ENCODE measurements at regions not wholly inside any gene's neighbourhood (a gene's known extent, or its start where the extent isn't known, plus 50 kb on each side); places are given as distances from the start of the nearest gene placed in this dataset.

- Histone ChIP-seq H3K27ac (ENCODE audit: low read depth, low read length, poor library complexity, severe bottlenecking) (no peak overlapping the region), H3K9me3 (ENCODE audit: low read depth, low read length, poor library complexity, severe bottlenecking) (no peaks in the 10 kb centered on the region), H3K27me3 (replicated peaks; ENCODE audit: insufficient read depth, low read depth, low read length, poor library complexity) (no peaks in the 10 kb centered on the region), H3K4me3 (ENCODE audit: low read depth, low read length, poor library complexity, severe bottlenecking) (no peak overlapping the region), H3K4me1 (ENCODE audit: insufficient read depth, low read length, poor library complexity, severe bottlenecking) (peaks cover 8% of the 10 kb centered on the region), H3K36me3 (ENCODE audit: insufficient read depth, low read length, poor library complexity, severe bottlenecking) (no peaks in the 10 kb centered on the region)
- intact Hi-C loops (cut with micrococcal nuclease; ENCODE audit: unreplicated experiment), result no loop called here
- CTCF ChIA-PET, result no interaction called here
- BruUV-seq (replicated peaks), result no TSS peak
- TF ChIP-seq EZH2 (IDR thresholded peaks at IDR 0.05; ENCODE audit: borderline replicate concordance, low read depth, low read length, poor library complexity, severe bottlenecking) (no peak), CTCF (conservative IDR thresholded peaks at IDR 0.05; ENCODE audit: low read depth, low read length) (no peak)
- POLR2A ChIA-PET (ENCODE audit: low non-redundant PET), result no interaction called here
- no peak for DNase-seq (ENCODE audit: low spot score)
Measured at GRCh38 chr5:143892271-143892670, 80.3 kb downstream of the HMHB1 start.

- Histone ChIP-seq H3K27ac (ENCODE audit: low read depth, low read length, poor library complexity, severe bottlenecking) (no peak overlapping the region), H3K36me3 (ENCODE audit: insufficient read depth, low read length, poor library complexity, severe bottlenecking) (no peaks in the 10 kb centered on the region), H3K9me3 (ENCODE audit: low read depth, low read length, poor library complexity, severe bottlenecking) (no peaks in the 10 kb centered on the region), H3K27me3 (replicated peaks; ENCODE audit: insufficient read depth, low read depth, low read length, poor library complexity) (no peaks in the 10 kb centered on the region), H3K4me1 (ENCODE audit: insufficient read depth, low read length, poor library complexity, severe bottlenecking) (peaks cover 2% of the 10 kb centered on the region), H3K4me3 (ENCODE audit: low read depth, low read length, poor library complexity, severe bottlenecking) (no peak overlapping the region)
- no peak for DNase-seq (ENCODE audit: low spot score)
- POLR2A ChIA-PET (ENCODE audit: low non-redundant PET), result no interaction called here
- BruUV-seq (replicated peaks), result no TSS peak
- intact Hi-C loops (cut with micrococcal nuclease; ENCODE audit: unreplicated experiment), result no loop called here
- TF ChIP-seq CTCF (conservative IDR thresholded peaks at IDR 0.05; ENCODE audit: low read depth, low read length) (no peak), EZH2 (IDR thresholded peaks at IDR 0.05; ENCODE audit: borderline replicate concordance, low read depth, low read length, poor library complexity, severe bottlenecking) (no peak)
- CTCF ChIA-PET, result no interaction called here
Measured at GRCh38 chr5:143892908-143893307, 80.9 kb downstream of the HMHB1 start.

GRCh38 chr5:143893638-143894037 is 81.7 kb downstream of the HMHB1 start:
- no peaks in the 10 kb centered on the region for H3K27me3 ChIP-seq (replicated peaks; ENCODE audit: insufficient read depth, low read depth, low read length, poor library complexity)
- no peak for DNase-seq (ENCODE audit: low spot score)
- TF ChIP-seq CTCF (conservative IDR thresholded peaks at IDR 0.05; ENCODE audit: low read depth, low read length) (no peak), EZH2 (IDR thresholded peaks at IDR 0.05; ENCODE audit: borderline replicate concordance, low read depth, low read length, poor library complexity, severe bottlenecking) (no peak)
- no peak overlapping the region for H3K27ac ChIP-seq (ENCODE audit: low read depth, low read length, poor library complexity, severe bottlenecking)
- intact Hi-C loops (cut with micrococcal nuclease; ENCODE audit: unreplicated experiment), result no loop called here
- no peaks in the 10 kb centered on the region for H3K36me3 ChIP-seq (ENCODE audit: insufficient read depth, low read length, poor library complexity, severe bottlenecking)
- no peaks in the 10 kb centered on the region for H3K9me3 ChIP-seq (ENCODE audit: low read depth, low read length, poor library complexity, severe bottlenecking)
- CTCF ChIA-PET, result no interaction called here
- H3K4me3 ChIP-seq (ENCODE audit: low read depth, low read length, poor library complexity, severe bottlenecking), result no peak overlapping the region
- no peaks in the 10 kb centered on the region for H3K4me1 ChIP-seq (ENCODE audit: insufficient read depth, low read length, poor library complexity, severe bottlenecking)
- no TSS peak for BruUV-seq (replicated peaks)
- POLR2A ChIA-PET (ENCODE audit: low non-redundant PET), result no interaction called here
